ENCODE measurements at regions not wholly inside any gene's neighbourhood (a gene's known extent, or its start where the extent isn't known, plus 50 kb on each side); places are given as distances from the start of the nearest gene placed in this dataset.

DNA sequence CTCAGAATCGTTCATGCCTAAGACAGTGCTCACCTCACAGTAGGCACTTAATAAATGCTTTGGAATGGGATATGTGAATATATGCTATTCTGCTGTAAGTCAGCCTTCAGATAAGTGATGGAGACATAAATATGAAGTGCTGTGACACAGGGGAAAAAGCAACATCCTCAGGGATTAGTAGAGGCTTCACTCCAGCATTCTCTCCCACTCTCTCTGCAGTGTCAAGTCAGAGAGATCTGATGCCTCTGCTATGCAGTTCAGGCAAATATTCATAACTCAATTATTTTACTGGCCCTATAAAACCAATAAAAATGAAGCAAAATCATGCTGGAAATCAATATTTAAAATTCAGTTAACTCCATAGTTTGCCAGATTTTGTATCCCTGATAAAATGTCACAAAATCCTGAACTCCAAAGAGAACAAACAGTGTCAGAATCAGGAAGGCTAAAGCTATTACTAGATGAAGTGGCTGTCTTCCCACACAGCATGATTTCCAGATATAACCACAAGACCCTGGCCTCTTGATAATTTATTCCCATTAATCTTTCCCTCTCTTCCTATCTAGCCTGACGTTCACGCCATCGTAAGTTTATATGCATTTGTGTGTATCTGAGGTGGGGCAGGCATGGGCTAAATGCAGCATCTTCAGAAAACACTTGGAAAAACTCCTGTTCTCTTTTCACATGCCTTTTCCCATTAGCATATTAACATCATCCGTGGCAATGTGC, 278.9 kb upstream of the ATP11B start:
- Mint-ChIP-seq H3K4me3 (ENCODE audit: unreplicated experiment) (no peak overlapping the region), H3K27ac (ENCODE audit: unreplicated experiment) (no peak overlapping the region), H3K9me3 (ENCODE audit: unreplicated experiment) (no peaks in the 10 kb centered on the region), H3K4me1 (ENCODE audit: low read depth, unreplicated experiment) (no peaks in the 10 kb centered on the region), H3K27me3 (ENCODE audit: insufficient read depth, unreplicated experiment) (peaks cover 3% of the 10 kb centered on the region), H3K36me3 (ENCODE audit: insufficient read depth, unreplicated experiment) (no peaks in the 10 kb centered on the region)
- TF ChIP-seq CTCF (IDR thresholded peaks at IDR 0.05; ENCODE audit: insufficient read depth in 1 of 2, low read depth in 1 of 2, low read length in 1 of 2, severe bottlenecking in 1 of 2, unreplicated experiment in 1 of 2) = no peak
- no peaks in the 10 kb centered on the region for H3K9me3 ChIP-seq
- POLR2A ChIA-PET = no interaction called here
- no TSS peak for BruUV-seq (replicated peaks)
- CTCF ChIA-PET = no interaction called here
- no peaks in the 10 kb centered on the region for H3K36me3 ChIP-seq (ENCODE audit: control insufficient read depth, insufficient read depth, low read length)
- H3K27me3 ChIP-seq (replicated peaks; ENCODE audit: control insufficient read depth, insufficient read depth, low read length) = no peaks in the 10 kb centered on the region
- H3K4me1 ChIP-seq = no peaks in the 10 kb centered on the region
- no peak for DNase-seq
- no peak overlapping the region for H3K4me3 ChIP-seq (ENCODE audit: low read depth, low read length)
- intact Hi-C loops (cut with micrococcal nuclease; ENCODE audit: unreplicated experiment) = no loop called here

- CTCF ChIA-PET = no interaction called here
- H3K4me1 Mint-ChIP-seq (ENCODE audit: low read depth, unreplicated experiment) = no peaks in the 10 kb centered on the region
Observed at GRCh38 chr3:182516597-182517336, 276.5 kb upstream of the ATP11B start.

GRCh38 chr3:182519569-182519968, 273.7 kb upstream of the ATP11B start:
- Mint-ChIP-seq H3K36me3 (ENCODE audit: insufficient read depth, unreplicated experiment) (no peaks in the 10 kb centered on the region), H3K9me3 (ENCODE audit: unreplicated experiment) (no peaks in the 10 kb centered on the region), H3K27ac (ENCODE audit: unreplicated experiment) (no peak overlapping the region), H3K4me3 (ENCODE audit: unreplicated experiment) (no peak overlapping the region), H3K4me1 (ENCODE audit: low read depth, unreplicated experiment) (no peaks in the 10 kb centered on the region), H3K27me3 (ENCODE audit: insufficient read depth, unreplicated experiment) (no peaks in the 10 kb centered on the region)
- intact Hi-C loops (cut with micrococcal nuclease; ENCODE audit: unreplicated experiment) = no loop called here
- ChIA-PET CTCF (no interaction called here), POLR2A (no interaction called here)
- H3K36me3 ChIP-seq (ENCODE audit: control insufficient read depth, insufficient read depth, low read length) = no peaks in the 10 kb centered on the region
- H3K27me3 ChIP-seq (replicated peaks; ENCODE audit: control insufficient read depth, insufficient read depth, low read length) = no peaks in the 10 kb centered on the region
- no peak for TF ChIP-seq CTCF (IDR thresholded peaks at IDR 0.05; ENCODE audit: insufficient read depth in 1 of 2, low read depth in 1 of 2, low read length in 1 of 2, severe bottlenecking in 1 of 2, unreplicated experiment in 1 of 2)
- H3K4me1 ChIP-seq = no peaks in the 10 kb centered on the region
- H3K9me3 ChIP-seq = no peaks in the 10 kb centered on the region
- no peak overlapping the region for H3K4me3 ChIP-seq (ENCODE audit: low read depth, low read length)
- no TSS peak for BruUV-seq (replicated peaks)
- no peak for DNase-seq

More at GRCh38 chr3:182516597-182517336, 276.5 kb upstream of the ATP11B start:
- Histone ChIP-seq H3K4me1 (no peaks in the 10 kb centered on the region), H3K9me3 (no peaks in the 10 kb centered on the region), H3K4me3 (ENCODE audit: low read depth, low read length) (no peak overlapping the region), H3K36me3 (ENCODE audit: control insufficient read depth, insufficient read depth, low read length) (no peaks in the 10 kb centered on the region), H3K27me3 (replicated peaks; ENCODE audit: control insufficient read depth, insufficient read depth, low read length) (no peaks in the 10 kb centered on the region)
- no peak for TF ChIP-seq CTCF (IDR thresholded peaks at IDR 0.05; ENCODE audit: insufficient read depth in 1 of 2, low read depth in 1 of 2, low read length in 1 of 2, severe bottlenecking in 1 of 2, unreplicated experiment in 1 of 2)
- no peak for DNase-seq
- H3K36me3 Mint-ChIP-seq (ENCODE audit: insufficient read depth, unreplicated experiment) = no peaks in the 10 kb centered on the region
- no peaks in the 10 kb centered on the region for H3K27me3 Mint-ChIP-seq (ENCODE audit: insufficient read depth, unreplicated experiment)
- BruUV-seq (replicated peaks) = no TSS peak
- intact Hi-C loops (cut with micrococcal nuclease; ENCODE audit: unreplicated experiment) = no loop called here
- no peak overlapping the region for H3K27ac Mint-ChIP-seq (ENCODE audit: unreplicated experiment)
- H3K9me3 Mint-ChIP-seq (ENCODE audit: unreplicated experiment) = no peaks in the 10 kb centered on the region
- POLR2A ChIA-PET = no interaction called here
- H3K4me3 Mint-ChIP-seq (ENCODE audit: unreplicated experiment) = no peak overlapping the region
